ENCODE measurements at regions not wholly inside any gene's neighbourhood (a gene's known extent, or its start where the extent isn't known, plus 50 kb on each side); places are given as distances from the start of the nearest gene placed in this dataset.

DNA sequence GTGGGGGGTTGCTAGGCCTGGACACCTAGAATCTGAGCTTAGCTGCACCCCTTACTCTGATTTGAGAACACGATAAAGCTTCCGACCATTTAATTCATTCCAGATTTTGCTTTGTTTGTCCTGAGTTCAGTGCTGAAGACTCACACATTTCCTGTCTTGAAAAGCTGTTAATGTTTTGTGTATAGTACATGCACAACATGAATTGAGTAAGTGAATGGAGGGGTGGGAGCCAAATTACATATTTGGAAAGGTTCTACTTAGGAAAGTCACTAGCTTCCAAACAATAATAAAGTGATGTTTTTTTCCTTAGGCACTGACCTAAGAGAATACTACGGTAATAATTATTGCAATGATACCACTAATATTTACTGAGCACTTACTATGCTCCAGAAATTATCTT, 955.2 kb upstream of the NR2F2 start:
- TF ChIP-seq, protein P1, sequence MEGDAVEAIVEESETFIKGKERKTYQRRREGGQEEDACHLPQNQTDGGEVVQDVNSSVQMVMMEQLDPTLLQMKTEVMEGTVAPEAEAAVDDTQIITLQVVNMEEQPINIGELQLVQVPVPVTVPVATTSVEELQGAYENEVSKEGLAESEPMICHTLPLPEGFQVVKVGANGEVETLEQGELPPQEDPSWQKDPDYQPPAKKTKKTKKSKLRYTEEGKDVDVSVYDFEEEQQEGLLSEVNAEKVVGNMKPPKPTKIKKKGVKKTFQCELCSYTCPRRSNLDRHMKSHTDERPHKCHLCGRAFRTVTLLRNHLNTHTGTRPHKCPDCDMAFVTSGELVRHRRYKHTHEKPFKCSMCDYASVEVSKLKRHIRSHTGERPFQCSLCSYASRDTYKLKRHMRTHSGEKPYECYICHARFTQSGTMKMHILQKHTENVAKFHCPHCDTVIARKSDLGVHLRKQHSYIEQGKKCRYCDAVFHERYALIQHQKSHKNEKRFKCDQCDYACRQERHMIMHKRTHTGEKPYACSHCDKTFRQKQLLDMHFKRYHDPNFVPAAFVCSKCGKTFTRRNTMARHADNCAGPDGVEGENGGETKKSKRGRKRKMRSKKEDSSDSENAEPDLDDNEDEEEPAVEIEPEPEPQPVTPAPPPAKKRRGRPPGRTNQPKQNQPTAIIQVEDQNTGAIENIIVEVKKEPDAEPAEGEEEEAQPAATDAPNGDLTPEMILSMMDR (IDR thresholded peaks at IDR 0.05): no peak
- TF ChIP-seq POLR2A (IDR thresholded peaks at IDR 0.05): no peak
